ENCODE measurements at regions not wholly inside any gene's neighbourhood (a gene's known extent, or its start where the extent isn't known, plus 50 kb on each side); places are given as distances from the start of the nearest gene placed in this dataset.

GRCh38 chr5:74069741-74070140, 443.7 kb downstream of the ARHGEF28 start:
- DNase-seq: no peak
- Mint-ChIP-seq H3K27me3 (no peaks in the 10 kb centered on the region), H3K36me3 (no peaks in the 10 kb centered on the region), H3K4me1 (no peaks in the 10 kb centered on the region), H3K4me3 (no peak overlapping the region), H3K9me3 (no peaks in the 10 kb centered on the region), H3K27ac (no peak overlapping the region)
- no peak for ATAC-seq (replicated peaks)

- no peak overlapping the region for H3K4me3 Mint-ChIP-seq
- no peaks in the 10 kb centered on the region for H3K9me3 Mint-ChIP-seq
- H3K36me3 Mint-ChIP-seq: no peaks in the 10 kb centered on the region
- no peak overlapping the region for H3K27ac Mint-ChIP-seq
- ATAC-seq (replicated peaks) (no peak), DNase-seq (no peak)
- H3K27me3 Mint-ChIP-seq: no peaks in the 10 kb centered on the region
- H3K4me1 Mint-ChIP-seq: no peaks in the 10 kb centered on the region
Measured at GRCh38 chr5:74067748-74068541, 441.9 kb downstream of the ARHGEF28 start.

- H3K27me3 Mint-ChIP-seq: no peaks in the 10 kb centered on the region
- H3K9me3 Mint-ChIP-seq: no peaks in the 10 kb centered on the region
- ATAC-seq (replicated peaks) (no peak), DNase-seq (no peak)
- H3K4me3 Mint-ChIP-seq: no peak overlapping the region
- no peaks in the 10 kb centered on the region for H3K4me1 Mint-ChIP-seq
- no peaks in the 10 kb centered on the region for H3K36me3 Mint-ChIP-seq
- H3K27ac Mint-ChIP-seq: no peak overlapping the region
Measured at GRCh38 chr5:74064911-74065310, 438.9 kb downstream of the ARHGEF28 start.

- Mint-ChIP-seq H3K27ac (no peak overlapping the region), H3K9me3 (no peaks in the 10 kb centered on the region), H3K4me3 (no peak overlapping the region), H3K36me3 (no peaks in the 10 kb centered on the region), H3K27me3 (peaks cover 3 to 5% of the 10 kb centered on the region in 2 donors), H3K4me1 (no peaks in the 10 kb centered on the region)
- ATAC-seq (replicated peaks) (no peak), DNase-seq (no peak)
Measured at GRCh38 chr5:74064225-74064624, 438.2 kb downstream of the ARHGEF28 start.

GRCh38 chr5:74063821-74064220, 437.8 kb downstream of the ARHGEF28 start:
- ATAC-seq (replicated peaks) (peak; percentile 42 to 57), DNase-seq (no peak)
- Mint-ChIP-seq H3K36me3 (no peaks in the 10 kb centered on the region), H3K9me3 (no peaks in the 10 kb centered on the region), H3K27ac (no peak overlapping the region), H3K4me1 (no peaks in the 10 kb centered on the region), H3K4me3 (no peak overlapping the region), H3K27me3 (peaks cover 3 to 5% of the 10 kb centered on the region in 2 donors)

GRCh38 chr5:74063346-74063745, 437.4 kb downstream of the ARHGEF28 start:
- no peaks in the 10 kb centered on the region for H3K36me3 Mint-ChIP-seq
- H3K27ac Mint-ChIP-seq: no peak overlapping the region
- DNase-seq: no peak
- no peaks in the 10 kb centered on the region for H3K9me3 Mint-ChIP-seq
- H3K4me1 Mint-ChIP-seq: no peaks in the 10 kb centered on the region
- H3K27me3 Mint-ChIP-seq: peaks cover 3 to 5% of the 10 kb centered on the region in 2 donors
- ATAC-seq (replicated peaks): no peak
- no peak overlapping the region for H3K4me3 Mint-ChIP-seq

GRCh38 chr5:74061292-74061691, 435.3 kb downstream of the ARHGEF28 start:
- H3K36me3 Mint-ChIP-seq: no peaks in the 10 kb centered on the region
- H3K4me3 Mint-ChIP-seq: no peak overlapping the region
- no peaks in the 10 kb centered on the region for H3K4me1 Mint-ChIP-seq
- ATAC-seq (replicated peaks) (no peak), DNase-seq (no peak)
- H3K9me3 Mint-ChIP-seq: no peaks in the 10 kb centered on the region
- H3K27ac Mint-ChIP-seq: no peak overlapping the region
- H3K27me3 Mint-ChIP-seq: peaks cover 3 to 5% of the 10 kb centered on the region in 2 donors

GRCh38 chr5:74059706-74060105, 433.7 kb downstream of the ARHGEF28 start:
- no peak overlapping the region for H3K4me3 Mint-ChIP-seq
- ATAC-seq (replicated peaks) (no peak), DNase-seq (no peak)
- no peaks in the 10 kb centered on the region for H3K4me1 Mint-ChIP-seq
- H3K27ac Mint-ChIP-seq: no peak overlapping the region
- H3K36me3 Mint-ChIP-seq: no peaks in the 10 kb centered on the region
- peaks cover 5 to 11% of the 10 kb centered on the region in 2 donors for H3K27me3 Mint-ChIP-seq
- no peaks in the 10 kb centered on the region for H3K9me3 Mint-ChIP-seq

- Mint-ChIP-seq H3K4me1 (no peaks in the 10 kb centered on the region), H3K27ac (no peak overlapping the region), H3K27me3 (peaks cover 13 to 17% of the 10 kb centered on the region in 2 donors), H3K36me3 (no peaks in the 10 kb centered on the region), H3K4me3 (no peak overlapping the region), H3K9me3 (no peaks in the 10 kb centered on the region)
- ATAC-seq (replicated peaks): peak; percentile 44 to 48
- DNase-seq: no peak
Measured at GRCh38 chr5:74056789-74057164, 430.8 kb downstream of the ARHGEF28 start.

- no peak overlapping the region for H3K4me3 Mint-ChIP-seq
- H3K4me1 Mint-ChIP-seq: no peaks in the 10 kb centered on the region
- H3K27me3 Mint-ChIP-seq: peaks cover 13 to 17% of the 10 kb centered on the region in 2 donors
- no peak for DNase-seq
- ATAC-seq (replicated peaks): peak in 1 of 2 donors; percentile 27
- no peak overlapping the region for H3K27ac Mint-ChIP-seq
- no peaks in the 10 kb centered on the region for H3K9me3 Mint-ChIP-seq
- H3K36me3 Mint-ChIP-seq: no peaks in the 10 kb centered on the region
Measured at GRCh38 chr5:74056107-74056788, 430.3 kb downstream of the ARHGEF28 start.

- no peak overlapping the region for H3K27ac Mint-ChIP-seq
- no peaks in the 10 kb centered on the region for H3K4me1 Mint-ChIP-seq
- no peaks in the 10 kb centered on the region for H3K36me3 Mint-ChIP-seq
- H3K27me3 Mint-ChIP-seq: peaks cover 13 to 17% of the 10 kb centered on the region in 2 donors
- DNase-seq: no peak
- H3K4me3 Mint-ChIP-seq: no peak overlapping the region
- no peaks in the 10 kb centered on the region for H3K9me3 Mint-ChIP-seq
- ATAC-seq (replicated peaks): no peak
Measured at GRCh38 chr5:74055486-74056106, 429.6 kb downstream of the ARHGEF28 start.

- Mint-ChIP-seq H3K36me3 (no peaks in the 10 kb centered on the region), H3K9me3 (no peaks in the 10 kb centered on the region), H3K4me3 (no peak overlapping the region), H3K27ac (no peak overlapping the region), H3K4me1 (no peaks in the 10 kb centered on the region), H3K27me3 (peaks cover 13 to 17% of the 10 kb centered on the region in 2 donors)
- DNase-seq (no peak), ATAC-seq (replicated peaks) (no peak)
Measured at GRCh38 chr5:74054641-74055421, 428.8 kb downstream of the ARHGEF28 start.

GRCh38 chr5:74054139-74054538, 428.1 kb downstream of the ARHGEF28 start:
- peaks cover 8 to 14% of the 10 kb centered on the region in 2 donors for H3K27me3 Mint-ChIP-seq
- no peak overlapping the region for H3K4me3 Mint-ChIP-seq
- no peaks in the 10 kb centered on the region for H3K36me3 Mint-ChIP-seq
- no peaks in the 10 kb centered on the region for H3K4me1 Mint-ChIP-seq
- no peak for ATAC-seq (replicated peaks)
- no peak overlapping the region for H3K27ac Mint-ChIP-seq
- H3K9me3 Mint-ChIP-seq: no peaks in the 10 kb centered on the region
- DNase-seq: no peak
